Endodermal cell (in vitro differentiated cells): ENCODE measurements at regions not wholly inside any gene's neighbourhood (a gene's known extent, or its start where the extent isn't known, plus 50 kb on each side); places are given as distances from the start of the nearest gene placed in this dataset.

ENCODE experiments used
- DNase-seq: peaks from one replicate; pipeline ENCODE4 v3.0.0-alpha.2; 2017
- H3K27ac ChIP-seq: 2 replicates; pipeline ENCODE4 v1.5.1; 2013; ENCODE audit warnings: mild to moderate bottlenecking, low read depth, low read length, moderate library complexity
- H3K27me3 ChIP-seq: 2 replicates; pipeline ENCODE4 v1.6.1; 2013; ENCODE audit warnings: mild to moderate bottlenecking, low read length, moderate library complexity; ENCODE audit not compliant: insufficient read depth, control insufficient read depth, poor library complexity, severe bottlenecking
- H3K36me3 ChIP-seq: 2 replicates; pipeline ENCODE4 v1.7.0; 2013; ENCODE audit warnings: mild to moderate bottlenecking, low read length, moderate library complexity; ENCODE audit not compliant: control insufficient read depth, insufficient read depth
- H3K4me1 ChIP-seq: one replicate; pipeline ENCODE4 v1.7.0; 2013; ENCODE audit warnings: low read length; ENCODE audit not compliant: control insufficient read depth, insufficient read depth
- H3K4me3 ChIP-seq: 2 replicates; pipeline ENCODE4 v1.5.1; 2013; ENCODE audit warnings: mild to moderate bottlenecking, low read length, moderate library complexity
- H3K9ac ChIP-seq: 2 replicates; pipeline ENCODE4 v1.6.1; 2013; ENCODE audit warnings: mild to moderate bottlenecking, low read length, moderate library complexity; ENCODE audit not compliant: poor library complexity, severe bottlenecking; ENCODE audit errors: extremely low read depth
- H3K9me3 ChIP-seq: 2 replicates; pipeline ENCODE4 v1.6.1; 2013; ENCODE audit warnings: mild to moderate bottlenecking, low read length, moderate library complexity; ENCODE audit not compliant: control insufficient read depth
- H3K27ac Mint-ChIP-seq: 2 replicates; pipeline ENCODE4 v1.8.0; 2020; ENCODE audit warnings: mixed read lengths
- H3K27me3 Mint-ChIP-seq: 2 replicates; pipeline ENCODE4 v1.8.0; 2021; ENCODE audit warnings: mild to moderate bottlenecking, mixed read lengths; ENCODE audit not compliant: insufficient read depth
- H3K36me3 Mint-ChIP-seq: 2 replicates; pipeline ENCODE4 v1.8.0; 2020; ENCODE audit warnings: low read depth, mixed read lengths
- H3K4me1 Mint-ChIP-seq: 2 replicates; pipeline ENCODE4 v1.8.0; 2020; ENCODE audit warnings: mixed read lengths
- H3K4me3 Mint-ChIP-seq: 2 replicates; pipeline ENCODE4 v1.8.0; 2020; ENCODE audit warnings: mild to moderate bottlenecking, moderate library complexity, mixed read lengths
- H3K9me3 Mint-ChIP-seq: 2 replicates; pipeline ENCODE4 v1.8.0; 2020; ENCODE audit warnings: mild to moderate bottlenecking, mixed read lengths
- CTCF ChIP-seq: fragments of 200-600 bp; sonication (generic); conservative IDR thresholded peaks from 2 replicates; pipeline ENCODE4 v1.5.0; 2021; ENCODE audit warnings: antibody characterized with exemption, mild to moderate bottlenecking
- WGBS, 2 experiments: methylation state at CpG; one replicate each; pipeline versions ENCODE4 v1.1.5 to v1.1.7; 2013; ENCODE audit warnings: missing lambda C conversion rate in 2 of 2, mixed read lengths in 1 of 2; ENCODE audit not compliant: insufficient coverage in 1 of 2, insufficient read length in 1 of 2; 5-methylcytosine and 5-hydroxymethylcytosine counted together

DNA sequence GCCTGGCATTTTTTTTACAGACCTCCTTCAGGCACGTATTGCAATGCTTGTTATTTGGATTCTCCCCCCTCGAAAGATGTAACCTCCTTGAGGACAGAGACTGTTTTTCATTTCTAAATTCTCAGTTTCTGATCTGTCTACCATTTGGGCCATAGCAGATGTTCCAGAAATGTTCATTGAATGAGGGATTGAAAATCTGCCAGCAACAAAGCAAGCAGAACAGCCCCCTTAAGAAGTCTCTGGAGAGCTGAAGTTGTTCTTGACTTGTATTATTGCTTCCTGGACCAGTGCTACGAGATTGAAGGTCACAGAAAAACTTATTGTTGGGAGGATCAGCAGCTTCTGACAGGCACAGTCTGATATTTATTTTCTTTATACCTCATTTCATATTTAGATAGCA, 355.5 kb downstream of the EPHA4 start:
- H3K4me3 Mint-ChIP-seq, result no peak overlapping the region
- Histone ChIP-seq H3K4me1 (no peaks in the 10 kb centered on the region), H3K36me3 (no peaks in the 10 kb centered on the region), H3K9me3 (peaks cover 10% of the 10 kb centered on the region), H3K9ac (no peak overlapping the region), H3K27ac (no peak overlapping the region), H3K27me3 (no peaks in the 10 kb centered on the region), H3K4me3 (no peak overlapping the region)
- H3K4me1 Mint-ChIP-seq, result peaks cover 10% of the 10 kb centered on the region
- no peaks in the 10 kb centered on the region for H3K36me3 Mint-ChIP-seq
- WGBS, 2 experiments, result 80 to 93% methylated on average over 1 to 3 of the region's 3 CpGs
- DNase-seq, result no peak
- peaks cover 2% of the 10 kb centered on the region for H3K27me3 Mint-ChIP-seq
- peaks cover 4% of the 10 kb centered on the region for H3K9me3 Mint-ChIP-seq
- H3K27ac Mint-ChIP-seq, result no peak overlapping the region
- TF ChIP-seq CTCF, result no peak

GRCh38 chr2:221225752-221226151, 346.4 kb downstream of the EPHA4 start:
- no peak for TF ChIP-seq CTCF
- no peak overlapping the region for H3K27ac ChIP-seq
- Mint-ChIP-seq H3K4me3 (no peak overlapping the region), H3K36me3 (no peaks in the 10 kb centered on the region), H3K4me1 (peaks cover 4% of the 10 kb centered on the region), H3K9me3 (no peaks in the 10 kb centered on the region), H3K27me3 (no peaks in the 10 kb centered on the region), H3K27ac (no peak overlapping the region)
- DNase-seq, result no peak
- no peaks in the 10 kb centered on the region for H3K27me3 ChIP-seq
- no peak overlapping the region for H3K9ac ChIP-seq
- H3K36me3 ChIP-seq, result no peaks in the 10 kb centered on the region
- H3K4me3 ChIP-seq, result no peak overlapping the region
- H3K9me3 ChIP-seq, result peaks cover 3% of the 10 kb centered on the region
- WGBS, 2 experiments, result 95 to 100% methylated on average over 2 of the region's 2 CpGs
- no peaks in the 10 kb centered on the region for H3K4me1 ChIP-seq

DNA sequence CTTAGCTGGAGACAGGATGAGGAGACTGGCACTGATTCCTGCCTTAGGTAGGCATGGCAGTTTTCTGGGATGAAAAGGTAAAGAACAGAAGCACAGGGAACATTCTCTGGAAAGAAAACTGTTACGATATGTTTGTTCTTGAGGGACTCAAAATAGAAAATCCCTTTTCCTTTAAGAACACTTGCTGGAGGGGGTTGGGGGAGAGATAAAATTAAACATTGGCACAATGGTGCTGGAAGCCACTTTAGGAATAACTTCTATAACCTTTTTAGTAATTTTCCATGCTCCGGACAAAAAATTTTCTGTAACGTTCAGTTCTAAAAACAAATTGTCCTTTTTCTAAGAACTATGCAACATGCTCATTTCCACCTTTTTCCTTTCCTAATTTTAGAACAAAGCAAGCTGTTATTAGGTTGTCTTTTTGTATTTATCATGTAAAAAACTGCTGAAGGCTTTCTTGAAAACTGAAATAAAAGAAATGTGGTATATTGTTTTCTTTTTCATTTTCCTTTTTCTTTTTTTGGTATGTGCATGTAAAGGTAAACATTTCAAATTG, 343.8 kb downstream of the EPHA4 start:
- Histone ChIP-seq H3K27ac (no peak overlapping the region), H3K27me3 (no peaks in the 10 kb centered on the region), H3K36me3 (no peaks in the 10 kb centered on the region), H3K9ac (no peak overlapping the region), H3K9me3 (no peaks in the 10 kb centered on the region), H3K4me3 (no peak overlapping the region), H3K4me1 (no peaks in the 10 kb centered on the region)
- DNase-seq, result no peak
- no peaks in the 10 kb centered on the region for H3K27me3 Mint-ChIP-seq
- no peak overlapping the region for H3K27ac Mint-ChIP-seq
- H3K36me3 Mint-ChIP-seq, result no peaks in the 10 kb centered on the region
- peaks cover 4% of the 10 kb centered on the region for H3K4me1 Mint-ChIP-seq
- no peak for TF ChIP-seq CTCF
- whole genome bisulfite sequencing, 2 experiments, result 88 to 100% methylated on average over 1 to 3 of the region's 3 CpGs
- no peaks in the 10 kb centered on the region for H3K9me3 Mint-ChIP-seq
- no peak overlapping the region for H3K4me3 Mint-ChIP-seq
